MM.1S (cell line): ENCODE measurements at regions not wholly inside any gene's neighbourhood (a gene's known extent, or its start where the extent isn't known, plus 50 kb on each side); places are given as distances from the start of the nearest gene placed in this dataset.

Experiments
- DNase-seq: peaks from one replicate; pipeline ENCODE4 v3.0.0-alpha.2; 2015
- H2AFZ ChIP-seq: fragments of 300-600 bp; sonication (generic); 2 replicates; pipeline ENCODE4 v1.6.0; 2016; ENCODE audit warnings: antibody characterized with exemption, low read length
- H3F3A ChIP-seq: fragments of 300-600 bp; sonication (generic); 2 replicates; pipeline ENCODE4 v1.6.1; 2016; ENCODE audit warnings: mild to moderate bottlenecking, antibody characterized with exemption, low read length, moderate library complexity, mixed read lengths; ENCODE audit not compliant: insufficient read depth
- H3K27ac ChIP-seq: fragments of 300-600 bp; sonication (generic); 2 replicates; pipeline ENCODE4 v1.5.1; 2016; ENCODE audit warnings: mild to moderate bottlenecking, low read length
- H3K27me3 ChIP-seq: fragments of 300-600 bp; sonication (generic); replicated peaks from 2 replicates; pipeline ENCODE4 v1.6.0; 2016; ENCODE audit warnings: low read length; ENCODE audit not compliant: insufficient read depth
- H3K36me3 ChIP-seq: fragments of 300-600 bp; sonication (generic); replicated peaks from 2 replicates; pipeline ENCODE4 v1.6.1; 2016; ENCODE audit warnings: mild to moderate bottlenecking, low read length, mixed read lengths; ENCODE audit not compliant: insufficient read depth
- H3K4me1 ChIP-seq: fragments of 300-600 bp; sonication (generic); 2 replicates; pipeline ENCODE4 v1.6.1; 2016; ENCODE audit warnings: low read length, mixed read lengths
- H3K4me2 ChIP-seq: fragments of 300-600 bp; sonication (generic); 2 replicates; pipeline ENCODE4 v1.6.0; 2016; ENCODE audit warnings: low read depth, low read length
- H3K4me3 ChIP-seq: fragments of 300-600 bp; sonication (generic); 2 replicates; pipeline ENCODE4 v1.5.1; 2016; ENCODE audit warnings: low read length, mixed read lengths
- H3K79me2 ChIP-seq: fragments of 300-600 bp; sonication (generic); 2 replicates; pipeline ENCODE4 v1.6.1; 2016; ENCODE audit warnings: mixed run types, low read length, mixed read lengths
- H3K9ac ChIP-seq: fragments of 300-600 bp; sonication (generic); 2 replicates; pipeline ENCODE4 v1.6.1; 2016; ENCODE audit warnings: low read length, mixed read lengths
- H3K9me2 ChIP-seq: fragments of 300-600 bp; sonication (generic); replicated peaks from 2 replicates; pipeline ENCODE4 v1.6.1; 2016; ENCODE audit warnings: mild to moderate bottlenecking, low read length, mixed read lengths; ENCODE audit not compliant: insufficient read depth
- H3K9me3 ChIP-seq: fragments of 300-600 bp; sonication (generic); replicated peaks from 2 replicates; pipeline ENCODE4 v1.6.1; 2016; ENCODE audit warnings: mild to moderate bottlenecking, low read length, mixed read lengths; ENCODE audit not compliant: insufficient read depth
- H4K20me1 ChIP-seq: fragments of 300-600 bp; sonication (generic); 2 replicates; pipeline ENCODE4 v1.6.1; 2016; ENCODE audit warnings: mild to moderate bottlenecking, low read length, moderate library complexity, mixed read lengths; ENCODE audit not compliant: insufficient read depth
- EZH2 ChIP-seq: fragments of 300-600 bp; sonication (generic); optimal IDR thresholded peaks from 2 replicates; pipeline ENCODE3; 2017; ENCODE audit warnings: low read depth, mild to moderate bottlenecking, antibody characterized with exemption, low read length, mixed read lengths
- EZH2phosphoT487 ChIP-seq: fragments of 300-600 bp; sonication (generic); IDR thresholded peaks from 2 replicates; pipeline ENCODE4 v1.6.1; 2018; ENCODE audit warnings: antibody characterized with exemption, low read length
- TF ChIP-seq, protein P1 (sequence below): fragments of 300-600 bp; sonication (generic); IDR thresholded peaks from 2 replicates; pipeline ENCODE4 v1.5.1; 2016; ENCODE audit warnings: antibody characterized with exemption, low read length, mixed read lengths

DNA sequence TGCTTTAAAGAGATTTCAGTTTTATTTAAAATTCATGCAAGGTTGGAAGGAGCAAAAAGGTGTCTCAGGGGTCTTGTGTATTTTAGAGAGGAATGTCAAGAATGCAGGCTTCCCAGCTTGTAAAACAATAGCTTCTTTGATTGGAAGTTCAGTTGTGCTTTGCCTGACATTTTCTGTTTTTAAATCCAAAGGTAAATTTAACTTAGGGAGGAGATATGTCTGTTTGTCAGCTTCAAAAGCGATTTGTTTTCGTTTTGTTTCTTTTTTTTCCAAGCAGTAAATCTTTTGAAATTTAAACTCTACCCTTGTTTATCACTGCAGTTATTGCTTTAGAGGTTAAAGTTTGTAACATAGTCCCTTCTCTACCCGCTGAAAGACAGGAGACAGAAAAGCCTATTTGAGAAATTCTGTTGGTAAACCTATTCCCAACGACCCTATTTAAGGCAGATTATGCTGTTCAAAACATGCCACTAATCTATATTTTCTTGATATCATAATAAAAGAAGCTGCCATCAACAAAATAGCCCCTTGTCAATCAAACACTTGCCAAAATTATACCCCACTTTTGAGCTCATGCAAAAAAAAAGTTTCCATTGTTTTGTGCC lies 639.6 kb downstream of the IRS1 start:
- no peak for DNase-seq
- no peak overlapping the region for H3K4me3 ChIP-seq
- no peaks in the 10 kb centered on the region for H3K79me2 ChIP-seq
- H2AFZ ChIP-seq: no peak overlapping the region
- no peaks in the 10 kb centered on the region for H3K27me3 ChIP-seq
- TF ChIP-seq EZH2phosphoT487 (no peak), EZH2 (no peak)
- TF ChIP-seq, protein P1, sequence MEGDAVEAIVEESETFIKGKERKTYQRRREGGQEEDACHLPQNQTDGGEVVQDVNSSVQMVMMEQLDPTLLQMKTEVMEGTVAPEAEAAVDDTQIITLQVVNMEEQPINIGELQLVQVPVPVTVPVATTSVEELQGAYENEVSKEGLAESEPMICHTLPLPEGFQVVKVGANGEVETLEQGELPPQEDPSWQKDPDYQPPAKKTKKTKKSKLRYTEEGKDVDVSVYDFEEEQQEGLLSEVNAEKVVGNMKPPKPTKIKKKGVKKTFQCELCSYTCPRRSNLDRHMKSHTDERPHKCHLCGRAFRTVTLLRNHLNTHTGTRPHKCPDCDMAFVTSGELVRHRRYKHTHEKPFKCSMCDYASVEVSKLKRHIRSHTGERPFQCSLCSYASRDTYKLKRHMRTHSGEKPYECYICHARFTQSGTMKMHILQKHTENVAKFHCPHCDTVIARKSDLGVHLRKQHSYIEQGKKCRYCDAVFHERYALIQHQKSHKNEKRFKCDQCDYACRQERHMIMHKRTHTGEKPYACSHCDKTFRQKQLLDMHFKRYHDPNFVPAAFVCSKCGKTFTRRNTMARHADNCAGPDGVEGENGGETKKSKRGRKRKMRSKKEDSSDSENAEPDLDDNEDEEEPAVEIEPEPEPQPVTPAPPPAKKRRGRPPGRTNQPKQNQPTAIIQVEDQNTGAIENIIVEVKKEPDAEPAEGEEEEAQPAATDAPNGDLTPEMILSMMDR: no peak
- H3K4me2 ChIP-seq: no peak overlapping the region
- no peak overlapping the region for H3K9ac ChIP-seq
- 0 out of 2 replicates have a peak, but pooled peaks cover 1% of the 10 kb centered on the region for H3K4me1 ChIP-seq
- no peaks in the 10 kb centered on the region for H3F3A ChIP-seq
- no peaks in the 10 kb centered on the region for H3K9me3 ChIP-seq
- H4K20me1 ChIP-seq: no peaks in the 10 kb centered on the region
- no peak overlapping the region for H3K27ac ChIP-seq
- no peaks in the 10 kb centered on the region for H3K36me3 ChIP-seq
- H3K9me2 ChIP-seq: no peaks in the 10 kb centered on the region

DNA sequence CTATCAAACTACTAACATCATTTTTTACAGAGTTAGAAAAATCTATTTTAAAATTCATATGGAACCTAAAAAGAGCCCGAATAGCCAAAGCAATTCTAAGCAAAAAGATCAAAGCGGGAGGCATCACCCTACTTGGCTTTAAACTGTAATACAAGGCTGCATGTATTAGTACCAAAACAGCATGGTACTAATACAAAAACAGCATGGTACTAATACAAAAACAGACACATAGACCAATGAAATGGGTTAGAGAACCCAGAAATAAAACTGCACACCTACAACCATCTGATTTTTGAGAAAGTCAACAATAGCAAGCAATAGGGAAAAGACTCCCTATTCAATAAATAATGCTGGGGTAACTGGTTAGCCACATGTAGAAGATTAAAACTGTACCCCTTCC lies 640.7 kb downstream of the IRS1 start:
- TF ChIP-seq, protein P1: no peak
- TF ChIP-seq EZH2: no peak
- TF ChIP-seq EZH2phosphoT487: no peak
- Histone ChIP-seq H3F3A (no peaks in the 10 kb centered on the region), H3K36me3 (no peaks in the 10 kb centered on the region), H3K27ac (no peak overlapping the region), H2AFZ (no peak overlapping the region), H3K4me3 (no peak overlapping the region), H3K9me2 (no peaks in the 10 kb centered on the region), H3K27me3 (no peaks in the 10 kb centered on the region), H3K9me3 (no peaks in the 10 kb centered on the region), H3K9ac (no peak overlapping the region), H3K4me1 (peaks cover 9% of the 10 kb centered on the region; the same call in 1 of the 2 replicates), H3K4me2 (no peak overlapping the region), H3K79me2 (no peaks in the 10 kb centered on the region), H4K20me1 (no peaks in the 10 kb centered on the region)
- no peak for DNase-seq

DNA sequence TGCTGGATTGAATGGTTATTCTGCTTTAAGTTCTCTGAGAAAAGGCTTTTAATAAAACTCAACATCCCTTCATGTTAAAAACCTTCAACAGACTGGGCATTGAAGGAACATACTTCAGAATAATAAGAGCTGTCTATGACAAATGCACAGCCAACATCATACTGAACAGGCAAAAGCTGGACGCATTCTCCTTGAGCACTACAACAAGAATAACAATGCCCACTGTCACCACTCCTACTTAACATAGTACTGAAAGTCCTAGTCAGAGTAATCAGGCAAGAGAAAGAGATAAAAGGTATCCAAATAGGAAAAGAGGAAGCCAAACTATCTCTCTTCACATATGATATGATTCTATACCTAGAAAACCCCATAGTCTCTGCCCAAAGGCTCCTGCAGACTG lies 641.4 kb downstream of the IRS1 start:
- Histone ChIP-seq H3K9ac (no peak overlapping the region), H3K4me2 (no peak overlapping the region), H3K27ac (no peak overlapping the region), H3K79me2 (no peaks in the 10 kb centered on the region), H4K20me1 (no peaks in the 10 kb centered on the region), H3F3A (no peaks in the 10 kb centered on the region), H3K9me2 (no peaks in the 10 kb centered on the region), H3K4me3 (no peak overlapping the region), H3K9me3 (no peaks in the 10 kb centered on the region), H2AFZ (no peak overlapping the region), H3K27me3 (no peaks in the 10 kb centered on the region), H3K36me3 (no peaks in the 10 kb centered on the region), H3K4me1 (peaks cover 13% of the 10 kb centered on the region; the same call in 1 of the 2 replicates)
- no peak for TF ChIP-seq EZH2
- TF ChIP-seq EZH2phosphoT487: no peak
- TF ChIP-seq, protein P1: no peak
- no peak for DNase-seq
